HG03095 (cell line): ENCODE measurements at regions not wholly inside any gene's neighbourhood (a gene's known extent, or its start where the extent isn't known, plus 50 kb on each side); places are given as distances from the start of the nearest gene placed in this dataset.
A peak's percentile ranks its signal among the peaks of the same experiment; 100 is the strongest.
"Not testable (repeated sequence)": the region's sequence is repeated elsewhere in the genome, so short reads cannot be mapped to it uniquely, and the experiment has no call there.

ENCODE experiments used
- ATAC-seq: cut with Tn5 transposase; IDR thresholded peaks from one replicate; pipeline ENCODE4 v1.9.1; 2021; ENCODE audit warnings: moderate library complexity; ENCODE audit not compliant: unreplicated experiment

GRCh38 chr5:103890313-103890712 is 327.7 kb upstream of the NUDT12 start:
- no peak for ATAC-seq

GRCh38 chr5:103889500-103890209 is 327.1 kb upstream of the NUDT12 start:
- no peak for ATAC-seq

- ATAC-seq, result no peak
These were observed 324.2 kb upstream of the NUDT12 start for GRCh38 chr5:103886826-103887225.

GRCh38 chr5:103883143-103883542 is 320.6 kb upstream of the NUDT12 start:
- no peak for ATAC-seq

DNA sequence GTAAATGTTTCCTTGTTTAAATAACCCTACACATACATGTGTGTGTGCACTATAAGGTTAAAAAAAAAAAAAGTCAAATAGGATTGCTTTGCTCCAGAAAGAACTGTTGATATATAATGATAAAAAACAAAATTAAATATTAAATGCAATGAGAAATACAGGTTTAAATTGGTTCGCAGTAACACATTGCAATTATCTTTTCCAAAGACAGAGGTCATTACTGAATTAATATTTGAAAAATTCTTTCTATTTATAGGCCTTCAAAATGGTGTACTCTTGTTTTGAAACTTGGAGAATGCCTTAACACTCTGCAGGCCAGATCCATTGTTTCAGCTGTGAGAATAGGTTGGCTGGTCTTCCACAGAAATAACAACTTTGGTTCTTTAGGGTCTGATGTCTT is 319.0 kb upstream of the NUDT12 start:
- ATAC-seq, result no peak

GRCh38 chr5:103867857-103868598 is 305.4 kb upstream of the NUDT12 start:
- no peak for ATAC-seq

DNA sequence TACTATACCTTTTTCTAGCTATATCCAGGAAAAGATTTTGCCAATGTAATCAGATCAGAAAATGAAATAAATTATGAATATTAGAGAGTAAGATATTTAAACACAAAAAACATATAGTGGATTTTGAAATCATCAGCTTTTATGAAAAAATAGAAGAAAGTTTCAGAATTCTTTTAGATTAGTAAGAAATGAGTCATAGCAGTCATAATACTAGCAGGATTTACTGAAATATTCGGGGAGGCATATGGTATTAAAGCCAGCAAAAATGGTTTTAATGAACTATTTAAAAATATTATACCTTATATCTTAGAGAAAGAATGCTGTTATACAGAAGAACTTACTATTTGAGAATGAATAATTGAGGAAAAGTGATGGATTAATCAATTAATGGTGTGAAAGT is 303.6 kb upstream of the NUDT12 start:
- no peak for ATAC-seq

GRCh38 chr5:103862398-103862797 is 299.8 kb upstream of the NUDT12 start:
- ATAC-seq, result no peak

DNA sequence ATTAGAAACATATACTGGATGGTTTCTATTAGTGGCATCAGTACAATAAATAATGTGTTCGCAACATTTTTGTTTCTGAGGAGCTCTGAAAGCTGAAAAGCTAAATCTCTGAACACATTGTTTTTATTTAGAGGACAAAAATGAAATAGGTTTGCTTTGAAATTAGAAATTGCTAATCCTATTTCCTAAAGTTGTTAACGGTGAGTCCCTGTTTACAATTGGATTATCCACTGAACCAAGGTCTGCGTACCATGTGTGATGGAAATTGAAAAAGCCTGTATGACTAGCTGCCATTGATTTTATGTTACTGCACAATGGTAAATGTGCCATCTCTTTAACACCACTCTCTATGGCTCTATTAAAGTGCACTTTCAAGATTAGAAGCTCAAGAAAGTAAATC is 297.7 kb upstream of the NUDT12 start:
- ATAC-seq, result no peak

DNA sequence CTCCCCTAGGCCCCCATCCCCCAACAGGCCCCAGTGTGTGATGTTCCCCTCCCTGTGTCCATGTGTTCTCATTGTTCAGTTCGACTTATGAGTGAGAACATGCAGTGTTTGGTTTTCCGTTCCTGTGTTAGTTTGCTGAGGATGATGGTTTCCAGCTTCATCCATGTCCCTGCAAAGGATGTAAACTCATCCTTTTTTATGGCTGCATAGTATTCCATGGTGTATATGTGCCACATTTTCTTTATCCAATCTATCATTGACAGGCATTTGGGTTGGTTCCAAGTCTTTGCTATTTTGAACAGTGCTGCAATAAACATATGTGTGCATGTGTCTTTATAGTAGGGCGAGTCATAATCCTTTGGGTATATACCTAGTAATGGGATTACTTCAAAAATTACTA is 295.8 kb upstream of the NUDT12 start:
- not testable (repeated sequence) for ATAC-seq

- no peak for ATAC-seq
These were observed 288.5 kb upstream of the NUDT12 start for GRCh38 chr5:103851091-103851490.

DNA sequence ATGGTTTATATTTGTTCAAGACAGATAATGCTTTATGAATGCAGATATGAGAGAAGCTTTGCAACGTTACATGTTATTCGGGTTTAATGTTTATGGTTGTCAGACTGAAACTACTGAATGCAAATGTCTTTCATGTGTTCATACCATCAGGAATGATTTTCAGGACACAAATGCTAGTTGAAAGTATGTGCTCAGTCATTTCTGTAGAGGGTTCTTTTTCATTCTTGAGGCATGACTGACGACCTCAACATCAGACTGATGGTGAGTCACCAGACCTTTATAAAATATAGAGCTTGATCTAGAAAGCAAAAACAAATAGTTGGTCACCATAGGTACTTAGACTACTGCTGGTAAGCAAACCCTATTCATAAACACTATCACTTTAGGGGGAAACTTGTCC is 287.3 kb upstream of the NUDT12 start:
- ATAC-seq, result no peak

DNA sequence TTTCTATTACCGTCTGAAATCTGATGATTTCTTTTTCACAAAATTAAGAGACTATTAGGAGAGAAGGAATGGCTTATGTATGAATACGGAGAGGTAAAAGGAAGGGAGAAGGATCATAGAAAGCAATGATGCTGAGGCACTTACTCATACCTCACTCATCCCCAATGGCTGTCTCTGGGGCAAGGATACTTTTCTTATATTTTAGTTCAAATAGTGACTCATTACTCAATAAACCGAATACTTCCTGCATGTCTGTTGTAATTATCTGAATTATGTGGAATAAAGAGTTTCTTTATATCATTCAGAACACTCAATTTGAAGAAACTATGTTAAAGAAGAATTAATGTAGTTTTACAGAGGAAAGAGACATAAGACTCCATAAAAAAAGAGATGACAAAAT is 284.5 kb upstream of the NUDT12 start:
- no peak for ATAC-seq

GRCh38 chr5:103842936-103843335 is 280.3 kb upstream of the NUDT12 start:
- no peak for ATAC-seq

DNA sequence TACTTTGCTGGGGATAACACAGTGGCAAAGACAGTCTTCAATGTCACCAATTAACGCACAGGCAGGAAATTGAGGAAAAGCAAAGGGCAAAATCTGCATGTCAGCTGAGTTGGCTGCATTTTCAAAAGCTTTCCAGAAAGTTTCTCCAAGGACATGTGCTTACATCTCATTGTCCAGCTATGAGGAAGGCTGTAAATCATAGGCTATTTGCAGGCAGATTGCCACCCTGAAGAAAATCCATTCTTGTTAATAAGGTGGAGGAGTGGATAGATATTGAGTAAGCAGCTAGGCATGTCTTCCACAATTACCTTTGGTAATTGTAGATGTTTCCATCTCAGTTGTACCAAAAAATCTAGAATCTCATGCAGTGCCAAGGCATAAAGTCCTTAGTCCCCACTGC is 278.0 kb upstream of the NUDT12 start:
- ATAC-seq, result no peak

DNA sequence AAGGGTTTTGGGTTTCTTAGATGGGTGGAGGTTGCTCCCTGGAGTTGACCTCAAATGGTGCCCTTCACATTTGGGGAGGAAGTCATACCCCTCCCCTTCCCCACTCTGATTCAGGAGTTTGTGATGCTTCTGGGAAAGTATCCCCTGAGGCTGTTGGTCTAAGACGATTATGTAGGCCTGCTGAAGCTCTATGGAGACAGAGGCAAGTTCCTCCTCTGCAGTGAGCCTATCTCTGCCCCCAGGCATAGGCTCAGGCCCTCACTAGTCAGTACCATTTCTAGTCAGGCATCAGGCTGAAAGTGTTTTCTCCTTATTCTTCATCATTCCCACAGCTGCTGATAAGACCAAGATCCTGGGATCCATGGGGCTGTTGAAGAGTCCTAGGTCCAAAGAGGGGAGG is 271.6 kb upstream of the NUDT12 start:
- ATAC-seq, result no peak

GRCh38 chr5:103829585-103829984 is 267.0 kb upstream of the NUDT12 start:
- no peak for ATAC-seq

- ATAC-seq, result no peak
These were observed 265.4 kb upstream of the NUDT12 start for GRCh38 chr5:103827976-103828375.

DNA sequence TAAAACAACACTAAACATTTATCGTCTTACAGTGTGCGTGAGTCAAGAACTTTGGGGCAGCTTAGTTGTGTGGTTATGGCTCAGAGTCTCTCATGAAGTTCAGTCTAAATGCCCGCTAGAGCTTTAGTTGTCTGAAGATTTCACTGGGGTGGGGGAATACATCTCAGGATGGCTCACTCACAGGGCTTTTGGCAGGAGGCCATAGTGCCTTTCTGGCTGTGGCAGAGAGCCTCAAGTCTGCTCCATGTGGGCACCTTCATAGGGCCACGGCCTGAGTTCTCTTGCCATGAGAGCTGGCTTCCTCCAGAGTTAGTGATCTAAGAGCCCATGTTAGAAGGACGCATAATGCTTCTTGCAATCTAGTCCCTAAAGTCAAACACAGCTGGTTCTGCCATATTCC is 258.8 kb upstream of the NUDT12 start:
- ATAC-seq, result no peak

- peak; percentile 90 for ATAC-seq
These were observed 246.0 kb upstream of the NUDT12 start for GRCh38 chr5:103808464-103809106.

- ATAC-seq, result no peak
These were observed 242.1 kb upstream of the NUDT12 start for GRCh38 chr5:103804711-103805110.

- ATAC-seq, result no peak
These were observed 239.1 kb upstream of the NUDT12 start for GRCh38 chr5:103801681-103802080.
